KBM-7 (cell line): ENCODE measurements at regions not wholly inside any gene's neighbourhood (a gene's known extent, or its start where the extent isn't known, plus 50 kb on each side); places are given as distances from the start of the nearest gene placed in this dataset.

Experiments
- DNase-seq: peaks from one replicate; pipeline ENCODE4 v3.0.0-alpha.2; 2015
- in situ Hi-C: fragments of 300-500 bp; cut with MboI; formaldehyde crosslinking; loops from 2 replicates; pipeline ENCODE4 v1.14.3; 2020; ENCODE audit warnings: low sequenced_read_pairs, low pct_unique_long_range_greater_than_20kb, mixed read lengths

DNA sequence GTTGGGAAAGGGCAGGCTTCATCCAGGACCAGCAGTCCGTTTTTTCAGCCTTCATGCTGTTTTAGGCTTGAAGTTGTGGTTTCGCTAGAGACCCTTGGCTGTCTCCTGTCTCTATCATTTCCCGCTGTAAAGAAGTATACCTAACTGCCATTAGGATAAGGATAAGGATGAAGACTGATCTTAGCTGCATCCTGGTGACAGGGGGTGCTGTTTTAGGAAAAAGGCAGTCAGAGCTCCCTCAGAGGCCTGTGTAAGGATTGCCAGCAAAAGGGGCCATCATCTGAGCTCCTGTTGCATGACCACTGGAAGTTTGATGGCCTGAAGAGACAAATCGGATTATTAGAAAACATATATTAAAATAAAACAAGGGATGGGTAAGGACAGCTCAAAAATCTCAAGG, 64.8 kb upstream of the FGF10 start:
- in situ Hi-C loops, result no loop called here
- DNase-seq, result no peak

DNA sequence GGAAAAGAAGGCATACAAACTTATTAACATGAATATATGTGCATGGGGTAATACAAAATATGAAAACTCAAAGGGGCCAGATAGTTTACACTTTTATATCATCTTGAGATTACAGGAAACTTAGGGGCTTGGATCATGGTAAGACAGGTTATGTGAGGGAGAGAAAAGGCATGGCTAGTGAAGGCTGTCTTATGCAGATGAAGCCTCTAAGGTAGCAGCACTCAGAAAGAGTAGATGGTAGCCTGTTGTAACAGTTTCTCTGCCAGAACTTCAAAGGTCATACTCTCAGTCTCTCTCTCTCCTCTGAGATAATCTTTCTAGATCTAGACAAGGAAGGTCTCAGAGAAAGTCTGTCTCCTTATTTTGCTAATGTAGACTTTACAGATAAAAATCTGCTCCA, 57.2 kb upstream of the FGF10 start:
- no peak for DNase-seq
- in situ Hi-C loops, result no loop called here

DNA sequence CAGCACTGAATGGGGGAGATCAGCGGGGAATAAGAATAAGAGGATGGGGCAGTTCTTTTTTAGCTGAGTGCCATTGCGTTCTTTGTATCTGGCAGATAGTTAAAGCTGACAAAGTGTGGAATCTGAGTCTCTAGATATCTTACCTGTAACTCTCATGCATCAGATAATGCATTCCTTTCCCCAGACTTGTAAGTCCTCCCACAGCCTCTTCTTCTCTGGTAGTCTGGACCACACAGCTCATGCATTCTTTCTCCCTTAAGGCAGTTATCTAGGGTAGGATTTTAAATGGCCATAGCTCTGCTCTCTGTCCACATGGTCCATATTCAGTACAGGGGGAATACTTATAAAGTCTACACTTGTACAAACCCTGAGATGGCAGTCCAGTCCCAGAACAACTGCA, 54.0 kb upstream of the FGF10 start:
- no peak for DNase-seq
- in situ Hi-C loops, result no loop called here

- in situ Hi-C loops, result no loop called here
- no peak for DNase-seq
These were observed 52.2 kb upstream of the FGF10 start for GRCh38 chr5:44441460-44441859.

GRCh38 chr5:44440186-44440585, 51.0 kb upstream of the FGF10 start:
- in situ Hi-C loops, result no loop called here
- DNase-seq, result no peak
